ENCODE measurements at regions not wholly inside any gene's neighbourhood (a gene's known extent, or its start where the extent isn't known, plus 50 kb on each side); places are given as distances from the start of the nearest gene placed in this dataset.

DNA sequence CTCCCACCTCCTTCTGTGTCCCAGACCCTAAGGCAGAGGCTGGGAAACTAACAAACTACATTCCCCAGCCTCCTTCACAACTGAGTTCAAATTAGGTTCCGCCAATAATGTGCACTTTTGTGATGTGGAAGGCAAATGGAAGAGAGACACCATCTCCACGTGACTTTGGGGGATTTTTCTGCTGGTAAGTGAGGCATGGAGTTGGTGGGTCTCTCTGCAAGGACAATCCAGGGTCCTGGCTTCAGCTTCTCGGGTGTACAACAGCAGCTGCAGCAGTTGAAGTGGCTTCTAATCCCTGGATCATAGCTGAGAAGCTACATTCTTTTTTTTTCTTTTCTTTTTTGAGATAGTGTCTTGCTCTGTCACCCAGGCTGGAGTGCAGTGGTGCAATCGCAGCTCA is 58.9 kb upstream of the GATA2 start:
- TF ChIP-seq POLR2A (IDR thresholded peaks at IDR 0.05), result no peak
- TF ChIP-seq, protein P1, sequence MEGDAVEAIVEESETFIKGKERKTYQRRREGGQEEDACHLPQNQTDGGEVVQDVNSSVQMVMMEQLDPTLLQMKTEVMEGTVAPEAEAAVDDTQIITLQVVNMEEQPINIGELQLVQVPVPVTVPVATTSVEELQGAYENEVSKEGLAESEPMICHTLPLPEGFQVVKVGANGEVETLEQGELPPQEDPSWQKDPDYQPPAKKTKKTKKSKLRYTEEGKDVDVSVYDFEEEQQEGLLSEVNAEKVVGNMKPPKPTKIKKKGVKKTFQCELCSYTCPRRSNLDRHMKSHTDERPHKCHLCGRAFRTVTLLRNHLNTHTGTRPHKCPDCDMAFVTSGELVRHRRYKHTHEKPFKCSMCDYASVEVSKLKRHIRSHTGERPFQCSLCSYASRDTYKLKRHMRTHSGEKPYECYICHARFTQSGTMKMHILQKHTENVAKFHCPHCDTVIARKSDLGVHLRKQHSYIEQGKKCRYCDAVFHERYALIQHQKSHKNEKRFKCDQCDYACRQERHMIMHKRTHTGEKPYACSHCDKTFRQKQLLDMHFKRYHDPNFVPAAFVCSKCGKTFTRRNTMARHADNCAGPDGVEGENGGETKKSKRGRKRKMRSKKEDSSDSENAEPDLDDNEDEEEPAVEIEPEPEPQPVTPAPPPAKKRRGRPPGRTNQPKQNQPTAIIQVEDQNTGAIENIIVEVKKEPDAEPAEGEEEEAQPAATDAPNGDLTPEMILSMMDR (IDR thresholded peaks at IDR 0.05), result no peak
